Activated CD8-positive, alpha-beta memory T cell treated with anti-CD3 and anti-CD28 coated beads for 48 hours (primary cell): ENCODE measurements at regions not wholly inside any gene's neighbourhood (a gene's known extent, or its start where the extent isn't known, plus 50 kb on each side); places are given as distances from the start of the nearest gene placed in this dataset.
"Not testable (repeated sequence)": the region's sequence is repeated elsewhere in the genome, so short reads cannot be mapped to it uniquely, and the experiment has no call there.

Source experiments
- DNase-seq, 3 experiments: peaks; one replicate each; pipeline ENCODE4 v3.0.0-alpha.2; 2020; ENCODE audit warnings: low read depth in 2 of 3, low spot score in 2 of 3

DNA sequence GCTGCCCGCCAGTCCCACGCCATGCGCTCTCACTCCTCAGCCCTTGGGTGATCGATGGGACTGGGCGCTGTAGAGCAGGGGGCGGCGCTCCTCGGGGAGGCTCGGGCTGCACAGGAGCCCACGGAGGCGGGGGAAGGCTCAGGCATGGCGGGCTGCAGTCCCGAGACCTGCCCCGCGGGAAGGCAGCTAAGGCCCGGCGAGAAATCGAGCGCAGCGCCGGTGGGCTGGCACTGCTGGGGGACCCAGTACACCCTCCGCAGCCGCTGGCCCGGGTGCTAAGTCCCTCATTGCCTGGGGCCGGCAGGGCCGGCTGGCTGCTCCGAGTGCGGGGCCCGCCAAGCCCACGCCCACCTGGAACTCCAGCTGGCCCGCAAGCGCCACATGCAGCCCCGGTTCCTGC, 102.2 kb upstream of the PDE10A start:
- DNase-seq: not testable (repeated sequence)

DNA sequence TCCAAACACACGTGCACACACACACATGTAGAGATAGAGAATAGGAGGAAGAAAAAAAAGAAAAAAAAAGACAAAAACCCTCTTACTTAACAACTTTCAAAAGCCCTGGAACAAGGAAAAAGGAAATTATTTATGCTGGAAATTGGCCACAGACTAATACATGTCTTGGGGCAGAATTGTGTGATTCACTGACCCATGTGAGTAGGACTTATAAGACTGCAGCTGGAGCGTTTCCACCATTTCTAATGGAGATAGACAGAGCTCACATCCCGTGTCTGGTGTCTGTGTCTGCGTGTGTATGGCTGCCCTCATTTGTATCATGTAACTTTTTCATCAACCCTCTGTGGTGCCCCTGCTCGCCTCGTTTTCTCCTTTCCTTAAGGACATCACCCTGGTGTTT, 99.8 kb upstream of the PDE10A start:
- no peak for DNase-seq

- no peak for DNase-seq
These were observed 99.1 kb upstream of the PDE10A start for GRCh38 chr6:165762125-165762524.

- DNase-seq: no peak
These were observed 97.8 kb upstream of the PDE10A start for GRCh38 chr6:165760803-165761185.

DNA sequence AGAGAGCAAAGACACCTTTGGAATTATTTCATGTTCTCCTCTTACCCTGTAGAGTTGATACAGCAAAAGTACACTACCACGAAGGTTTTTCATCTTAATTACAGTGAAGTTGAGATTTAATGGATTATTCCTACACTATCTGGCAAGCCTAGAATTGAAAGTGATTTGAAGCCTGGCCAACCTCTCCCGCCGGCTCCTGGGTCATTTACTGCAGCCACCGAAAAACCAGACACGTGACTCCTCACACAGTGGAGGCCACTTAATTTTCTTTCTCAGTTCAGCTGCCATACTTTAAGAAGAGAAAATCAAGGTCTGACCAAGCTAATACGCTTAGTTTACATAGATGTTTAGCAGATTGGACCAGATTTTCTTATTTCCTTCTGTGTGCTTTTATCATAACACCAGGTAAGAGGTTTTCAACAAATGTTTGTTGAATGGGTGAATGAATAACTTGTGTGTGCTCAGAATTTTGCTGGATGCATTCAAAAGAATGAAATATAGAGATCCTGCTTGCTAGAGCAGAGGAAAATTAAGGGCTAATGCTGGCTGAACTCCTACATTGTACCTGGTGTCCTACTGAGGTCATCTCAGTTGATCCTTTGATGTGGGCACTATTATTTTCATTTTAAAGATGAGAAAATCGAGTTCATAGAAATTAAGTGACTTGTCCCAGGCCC, 97.2 kb upstream of the PDE10A start:
- no peak for DNase-seq

DNA sequence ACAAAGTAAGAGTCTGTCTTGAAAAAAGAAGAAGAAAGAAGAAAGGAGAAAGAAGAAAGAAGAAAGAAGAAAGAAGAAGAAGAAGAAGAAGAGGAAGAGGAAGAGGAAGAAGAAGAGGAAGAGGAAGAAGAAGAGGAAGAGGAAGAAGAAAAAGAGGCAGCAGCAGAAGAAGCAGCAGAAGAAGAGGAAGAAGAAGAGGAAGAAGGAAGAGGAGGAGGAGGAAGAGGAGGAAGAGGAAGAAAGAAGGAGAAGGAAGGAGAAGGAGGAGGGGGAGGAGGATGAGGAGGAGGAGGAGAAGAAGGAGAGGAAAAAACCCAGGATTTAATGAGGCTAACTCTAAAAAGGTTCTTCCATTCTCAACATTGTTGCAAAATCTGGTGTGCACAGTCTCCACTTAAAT, 95.4 kb upstream of the PDE10A start:
- DNase-seq: no peak

- no peak for DNase-seq
These were observed 92.5 kb upstream of the PDE10A start for GRCh38 chr6:165755583-165755982.

DNA sequence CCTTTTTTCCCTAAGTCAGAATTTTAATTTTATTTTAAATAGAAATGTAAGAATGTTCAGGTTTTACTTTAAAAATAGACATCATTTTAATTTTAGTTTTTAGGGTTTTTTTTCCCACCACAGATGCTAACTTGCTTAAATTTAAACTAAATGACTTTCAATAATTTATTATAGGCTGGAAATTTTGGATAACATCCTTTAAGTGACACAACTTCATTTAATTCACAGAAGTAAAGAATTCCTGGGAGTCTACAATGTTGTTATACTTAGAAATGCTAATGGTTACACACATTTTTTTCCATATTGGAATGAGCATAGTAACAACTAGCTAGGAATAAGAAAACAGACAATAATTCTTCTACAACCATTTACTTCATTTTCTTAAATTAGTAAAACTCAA, 90.5 kb upstream of the PDE10A start:
- no peak for DNase-seq

GRCh38 chr6:165752451-165752850, 89.4 kb upstream of the PDE10A start:
- DNase-seq: no peak

DNA sequence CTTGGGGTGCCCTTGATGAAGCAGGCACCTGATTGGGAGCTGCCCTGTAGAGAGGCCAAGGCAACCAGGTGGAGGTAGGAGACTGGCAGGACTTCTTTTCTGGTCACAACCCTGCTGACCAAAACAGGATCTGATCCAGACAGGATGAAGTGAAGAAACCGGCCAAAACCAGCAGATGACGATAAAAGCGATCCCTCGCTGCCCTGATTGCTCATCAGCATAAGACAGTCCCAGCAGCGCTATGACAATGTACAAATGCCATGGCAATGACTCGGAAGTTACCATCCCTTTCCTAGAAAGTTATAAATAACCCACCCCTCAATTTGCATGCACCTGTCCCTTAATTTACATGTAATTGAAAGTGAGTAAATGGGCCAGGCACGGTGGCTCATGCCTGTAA, 88.4 kb upstream of the PDE10A start:
- DNase-seq: no peak

DNA sequence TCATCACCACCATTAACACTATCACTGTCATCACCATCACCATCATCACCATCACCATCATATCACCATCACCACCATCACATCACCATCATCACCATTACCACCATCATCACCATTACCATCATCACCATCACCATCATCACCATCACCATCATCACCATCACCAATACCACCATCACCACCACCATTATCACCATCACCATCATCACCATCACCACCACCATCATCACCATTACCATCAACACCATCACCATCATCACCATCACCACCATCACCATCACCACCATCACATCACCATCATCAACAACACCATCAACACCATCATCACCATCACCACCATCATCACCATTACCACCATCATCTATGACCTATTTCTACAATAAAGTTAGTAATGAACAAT, 86.1 kb upstream of the PDE10A start:
- DNase-seq: no peak

- no peak for DNase-seq
These were observed 85.3 kb upstream of the PDE10A start for GRCh38 chr6:165748390-165748789.

GRCh38 chr6:165747963-165748362, 84.9 kb upstream of the PDE10A start:
- DNase-seq: no peak

- no peak for DNase-seq
These were observed 83.3 kb upstream of the PDE10A start for GRCh38 chr6:165746331-165746730.

- DNase-seq: no peak
These were observed 82.5 kb upstream of the PDE10A start for GRCh38 chr6:165745492-165745891.

DNA sequence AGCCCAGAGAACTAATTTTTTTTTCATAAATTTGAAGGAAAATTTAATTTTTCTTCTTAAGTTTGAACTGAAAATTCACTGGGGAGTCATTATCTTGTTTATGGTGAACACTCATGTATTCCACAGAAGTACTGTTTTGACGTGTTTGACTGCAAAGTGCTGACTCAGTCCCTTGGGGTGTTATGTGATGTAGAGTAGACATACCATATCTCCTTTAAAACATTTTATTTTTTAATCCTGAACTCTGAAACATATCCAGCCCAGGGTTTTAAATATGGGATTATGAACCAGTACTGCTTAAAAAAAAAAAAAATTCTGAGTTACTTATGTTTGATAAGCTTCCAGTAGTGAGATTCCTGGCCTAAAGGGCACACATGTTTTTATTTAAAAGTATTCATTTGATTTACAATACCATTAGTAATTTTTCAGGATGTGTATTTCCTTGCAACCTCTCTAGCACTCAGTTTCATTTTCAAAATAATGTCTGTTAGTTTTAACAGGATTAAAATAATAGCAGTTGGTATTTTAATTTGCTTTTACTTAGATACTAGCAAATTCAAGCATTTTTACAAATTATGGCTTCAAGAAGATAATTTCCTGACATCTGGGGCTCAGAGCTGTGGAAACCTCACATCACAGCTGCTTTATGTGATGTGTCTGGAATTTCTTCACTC, 81.7 kb upstream of the PDE10A start:
- DNase-seq: no peak

DNA sequence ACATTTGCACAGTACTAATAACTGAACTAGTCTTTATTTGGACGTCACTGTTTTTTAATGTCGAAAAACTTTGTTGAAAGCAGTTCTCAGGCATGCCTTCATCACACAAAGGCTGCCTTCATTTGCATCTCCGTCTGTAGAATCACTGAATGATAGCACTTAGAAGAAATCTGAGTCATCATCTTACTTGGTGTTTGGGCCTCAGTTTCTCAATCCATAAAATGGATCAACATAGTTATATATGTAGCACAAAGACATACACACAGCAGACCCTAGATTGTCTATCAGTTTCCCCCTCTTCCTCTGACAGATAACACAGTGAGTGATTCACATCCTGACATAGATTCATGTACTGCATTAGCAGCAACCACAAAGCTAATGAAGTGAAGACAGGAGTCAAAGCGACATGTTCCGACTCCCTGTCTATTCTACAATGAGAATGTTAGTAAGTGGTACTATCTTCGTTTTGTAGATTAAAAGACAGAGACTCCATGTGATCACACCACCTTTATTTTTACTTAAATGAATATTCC, 80.4 kb upstream of the PDE10A start:
- no peak for DNase-seq

DNA sequence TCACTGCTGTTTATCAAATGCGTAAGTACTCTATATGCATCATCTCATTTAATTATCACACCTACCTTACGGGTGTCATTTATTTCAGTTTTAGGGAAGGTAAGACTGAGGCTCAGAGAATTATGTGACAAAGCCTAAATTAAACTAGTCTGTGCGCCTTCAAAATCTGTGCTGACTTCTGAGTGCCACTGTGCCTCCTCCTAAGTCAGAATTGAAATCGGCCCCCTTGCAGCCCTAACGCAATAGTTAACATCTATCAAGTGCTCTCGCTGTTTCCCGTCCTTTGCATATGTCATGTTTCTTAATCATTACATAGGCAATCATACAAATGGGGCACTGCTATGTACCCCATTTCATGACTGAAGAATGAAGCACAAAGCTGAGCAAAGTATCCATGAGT, 79.0 kb upstream of the PDE10A start:
- DNase-seq: no peak

GRCh38 chr6:165737396-165737795, 74.4 kb upstream of the PDE10A start:
- no peak for DNase-seq

DNA sequence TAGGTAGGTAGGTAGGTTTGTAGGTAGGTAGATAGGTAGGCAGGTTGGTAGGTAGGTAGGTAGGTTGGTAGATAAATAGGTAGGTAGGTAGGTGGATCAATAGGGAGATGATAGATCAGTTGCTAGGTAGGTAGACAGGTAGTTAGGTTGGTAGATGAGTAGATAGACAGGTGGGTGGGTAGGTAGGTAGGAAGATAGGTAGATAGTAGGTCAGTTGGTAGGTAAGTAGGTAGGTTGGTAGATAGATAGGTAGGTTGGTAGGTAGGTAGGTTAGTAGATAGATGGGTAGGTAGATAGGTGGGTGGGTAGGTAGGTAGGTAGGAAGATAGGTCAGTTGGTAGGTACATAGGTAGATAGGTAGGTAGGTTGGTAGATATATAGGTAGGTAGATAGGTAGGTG, 72.0 kb upstream of the PDE10A start:
- no peak for DNase-seq

DNA sequence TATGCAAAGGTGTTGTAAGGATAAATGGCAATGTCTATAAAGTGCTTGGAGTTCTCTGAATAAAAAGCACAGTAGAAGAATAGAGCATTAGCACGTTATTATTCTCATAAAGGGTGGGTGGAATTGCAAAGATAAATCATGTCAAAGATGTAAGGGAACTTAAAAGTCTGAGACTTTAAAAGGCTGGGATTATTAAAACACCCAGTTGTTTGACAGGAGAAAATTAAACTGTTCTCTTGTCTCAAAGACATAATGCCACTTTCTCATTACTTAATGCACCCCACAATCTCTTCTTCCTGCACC, 70.4 kb upstream of the PDE10A start:
- no peak for DNase-seq

GRCh38 chr6:165732696-165733488, 69.9 kb upstream of the PDE10A start:
- no peak for DNase-seq
